Adrenal gland (tissue), 5 donors: ENCODE measurements at regions not wholly inside any gene's neighbourhood (a gene's known extent, or its start where the extent isn't known, plus 50 kb on each side); places are given as distances from the start of the nearest gene placed in this dataset.

Experiments
- POLR2A ChIP-seq, 2 donors: fragments of 450-650 bp; IDR thresholded peaks; one replicate each; pipeline ENCODE4 v1.6.1; 2017; ENCODE audit warnings: antibody characterized with exemption in 2 of 2, mild to moderate bottlenecking in 2 of 2, moderate library complexity in 1 of 2
- TF ChIP-seq, protein P1 (sequence below), 6 experiments: fragments of 450-650 bp in 4 of 6; fragments of 200-600 bp in 2 of 6; sonication (generic) in 1 of 6; IDR thresholded peaks; 1 replicate in 5 of 6; 2 replicates in 1 of 6; pipeline versions ENCODE4 v1.5.1 to v1.8.0; 2016 to 2021; ENCODE audit warnings: antibody characterized with exemption in 6 of 6, mild to moderate bottlenecking in 2 of 6, moderate library complexity in 1 of 6
- donor health status: DM: no; HTN: no; CAD: no.

DNA sequence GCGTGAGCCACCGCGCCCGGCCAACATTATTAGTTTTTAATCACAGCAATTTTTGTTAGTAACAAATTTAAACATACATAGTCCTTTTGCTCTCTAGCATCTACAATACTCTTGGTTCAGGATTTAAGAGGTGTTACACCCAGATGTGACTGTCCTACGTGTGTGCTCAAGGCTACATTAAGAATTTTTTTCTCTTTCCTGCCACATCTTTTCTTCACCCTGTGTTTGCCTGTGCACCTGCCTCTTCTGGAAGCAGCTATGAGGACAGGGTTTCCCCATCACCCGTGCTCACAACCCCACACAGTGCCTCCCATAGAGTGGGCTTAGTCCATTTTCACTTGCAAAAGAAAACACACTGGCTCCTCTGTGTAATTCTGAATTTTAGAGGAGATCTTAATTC, 186.7 kb upstream of the KLF6 start:
- TF ChIP-seq, protein P1, sequence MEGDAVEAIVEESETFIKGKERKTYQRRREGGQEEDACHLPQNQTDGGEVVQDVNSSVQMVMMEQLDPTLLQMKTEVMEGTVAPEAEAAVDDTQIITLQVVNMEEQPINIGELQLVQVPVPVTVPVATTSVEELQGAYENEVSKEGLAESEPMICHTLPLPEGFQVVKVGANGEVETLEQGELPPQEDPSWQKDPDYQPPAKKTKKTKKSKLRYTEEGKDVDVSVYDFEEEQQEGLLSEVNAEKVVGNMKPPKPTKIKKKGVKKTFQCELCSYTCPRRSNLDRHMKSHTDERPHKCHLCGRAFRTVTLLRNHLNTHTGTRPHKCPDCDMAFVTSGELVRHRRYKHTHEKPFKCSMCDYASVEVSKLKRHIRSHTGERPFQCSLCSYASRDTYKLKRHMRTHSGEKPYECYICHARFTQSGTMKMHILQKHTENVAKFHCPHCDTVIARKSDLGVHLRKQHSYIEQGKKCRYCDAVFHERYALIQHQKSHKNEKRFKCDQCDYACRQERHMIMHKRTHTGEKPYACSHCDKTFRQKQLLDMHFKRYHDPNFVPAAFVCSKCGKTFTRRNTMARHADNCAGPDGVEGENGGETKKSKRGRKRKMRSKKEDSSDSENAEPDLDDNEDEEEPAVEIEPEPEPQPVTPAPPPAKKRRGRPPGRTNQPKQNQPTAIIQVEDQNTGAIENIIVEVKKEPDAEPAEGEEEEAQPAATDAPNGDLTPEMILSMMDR (IDR thresholded peaks at IDR 0.05): no peak
- TF ChIP-seq POLR2A (IDR thresholded peaks at IDR 0.05): no peak
